ENCODE measurements at regions not wholly inside any gene's neighbourhood (a gene's known extent, or its start where the extent isn't known, plus 50 kb on each side); places are given as distances from the start of the nearest gene placed in this dataset.

GRCh38 chr6:133610227-133610840, 278.6 kb upstream of the TCF21 start:
- Histone ChIP-seq H3K23ac (ENCODE audit: insufficient read length) (no peak overlapping the region), H3K9ac (replicated peaks in 1 of 4; ENCODE audit: extremely low read depth in 1 of 4, low read depth in 3 of 4, low read length in 3 of 4) (no peak overlapping the region)
- no peak for TF ChIP-seq TAF1 (IDR thresholded peaks at IDR 0.05; ENCODE audit: low read depth, low read length)
- no peak for TF ChIP-seq CEBPB (IDR thresholded peaks at IDR 0.05; ENCODE audit: low read depth, low read length)
- TF ChIP-seq SIRT6 (IDR thresholded peaks at IDR 0.05; ENCODE audit: low read length): no peak

More at GRCh38 chr6:133610227-133610840, 278.6 kb upstream of the TCF21 start:
- Histone ChIP-seq H4K5ac (ENCODE audit: insufficient read length, low read depth, low read length) (no peak overlapping the region), H3K4me1 (replicated peaks in 1 of 4; ENCODE audit: control insufficient read depth in 3 of 4, insufficient read depth in 4 of 4, low read length in 3 of 4) (no peaks in the 10 kb centered on the region), H3K79me2 (ENCODE audit: control insufficient read depth in 1 of 2, insufficient read depth in 2 of 2, low read length in 2 of 2) (no peaks in the 10 kb centered on the region), H2BK12ac (ENCODE audit: low read depth, low read length) (no peak overlapping the region), H3K18ac (ENCODE audit: extremely low read depth, low read length) (no peak overlapping the region), H3K23me2 (ENCODE audit: low read depth, low read length) (no peaks in the 10 kb centered on the region), H4K20me1 (replicated peaks in 1 of 2; ENCODE audit: control insufficient read depth in 1 of 2, insufficient read depth in 2 of 2, low read length in 2 of 2) (no peaks in the 10 kb centered on the region), H3K4me2 (ENCODE audit: insufficient read depth in 1 of 2, low read depth in 2 of 2, low read length in 2 of 2) (no peak overlapping the region), H2BK5ac (ENCODE audit: low read depth, low read length) (no peak overlapping the region), H3K14ac (ENCODE audit: insufficient read length) (no peak overlapping the region), H4K8ac (ENCODE audit: extremely low read depth, insufficient read depth, low read length) (no peak overlapping the region), H2AK5ac (ENCODE audit: low read depth, low read length) (no peak overlapping the region), H3K27me3 (replicated peaks in 1 of 4; ENCODE audit: control insufficient read depth in 3 of 4, extremely low read depth in 1 of 4, insufficient read depth in 3 of 4, low read length in 3 of 4) (no peaks in the 10 kb centered on the region), H3K56ac (replicated peaks; ENCODE audit: insufficient read length, low read depth, low read length) (no peak overlapping the region), H3K27ac (ENCODE audit: low read depth, low read length) (no peak overlapping the region), H3K36me3 (ENCODE audit: control insufficient read depth in 2 of 4, insufficient read depth in 4 of 4, low read length in 3 of 4) (no peaks in the 10 kb centered on the region), H4K91ac (replicated peaks; ENCODE audit: insufficient read length, low read length) (no peak overlapping the region), H2BK120ac (replicated peaks; ENCODE audit: low read depth, low read length) (no peak overlapping the region), H3K79me1 (ENCODE audit: low read depth, low read length) (no peaks in the 10 kb centered on the region), H2BK15ac (ENCODE audit: low read length) (no peak overlapping the region), H3K4ac (replicated peaks; ENCODE audit: insufficient read length, low read depth, low read length) (no peak overlapping the region), H2AFZ (ENCODE audit: low read length) (no peak overlapping the region), H3K4me3 (ENCODE audit: extremely low read depth in 1 of 4, insufficient read depth in 2 of 4, low read depth in 3 of 4, low read length in 4 of 4) (no peak overlapping the region), H3K9me3 (ENCODE audit: insufficient read depth in 2 of 2, low read depth in 1 of 2, low read length in 1 of 2) (no peaks in the 10 kb centered on the region), H2BK20ac (ENCODE audit: low read length) (no peak overlapping the region)
- no peak for FAIRE-seq
- CTCF ChIA-PET (ENCODE audit: partially characterized antibody): interaction anchor here (0.6 kb wide), 2 partner anchors 13 to 523 kb away, joined by 3 to 4 read pairs; no protein-coding TSS in a partner anchor
- WGBS, 2 experiments (ENCODE audit: extremely low coverage in 1 of 2, insufficient coverage in 1 of 2, insufficient read length in 1 of 2, insufficient replicate concordance in 2 of 2, low coverage in 1 of 2, low lambda C conversion rate in 2 of 2, missing lambda C conversion rate in 1 of 2): 91% methylated on average over 2 of the region's 2 CpGs; no CpG with 5 or more reads in 1 of the 2 experiments
- POLR2A ChIA-PET (ENCODE audit: partially characterized antibody): no interaction called here
- DNase-seq (ENCODE audit: low read depth in 1 of 2, low spot score in 2 of 2): no peak

Measured in H1 (cell line).